ENCODE measurements at regions not wholly inside any gene's neighbourhood (a gene's known extent, or its start where the extent isn't known, plus 50 kb on each side); places are given as distances from the start of the nearest gene placed in this dataset.

DNA sequence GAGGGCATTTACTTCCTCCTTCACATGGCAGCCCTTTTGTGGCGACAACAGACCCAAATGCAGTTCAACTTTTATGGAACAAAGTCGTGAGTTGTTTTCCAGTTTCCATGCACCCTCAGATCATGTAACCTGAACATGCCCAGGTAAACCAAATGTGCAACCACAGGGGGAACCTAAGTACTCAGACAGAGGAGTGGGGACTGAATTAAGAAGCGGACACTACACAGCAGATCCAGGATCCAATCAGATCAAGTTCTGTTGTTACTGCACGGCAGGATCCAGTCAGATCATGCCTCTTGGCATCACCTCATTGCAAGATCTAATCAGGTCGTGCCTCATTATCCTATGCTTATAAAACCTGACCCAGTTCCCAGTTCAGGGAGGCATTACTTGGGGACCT is 115.7 kb downstream of the MATN1 start:
- no peak for DNase-seq

DNA sequence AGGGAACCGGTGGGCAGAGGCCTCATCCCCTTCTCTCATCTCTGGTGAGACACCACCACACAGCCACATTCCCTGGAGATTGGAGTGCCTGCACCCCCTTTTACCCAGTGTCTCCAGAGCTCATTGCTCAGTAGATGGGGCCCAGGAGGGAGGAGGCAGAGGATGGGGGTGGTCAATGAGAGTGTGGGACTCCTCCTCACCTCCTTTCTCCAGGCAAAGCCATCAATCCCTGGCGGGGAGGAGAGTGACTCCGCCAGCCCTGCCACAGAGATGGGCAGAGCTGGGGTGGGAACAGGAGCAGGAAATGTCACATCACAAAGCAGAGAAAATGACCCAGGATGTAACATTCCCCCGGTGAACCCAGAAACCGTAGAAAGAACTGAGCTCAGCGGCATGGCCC is 117.2 kb downstream of the MATN1 start:
- no peak for DNase-seq

DNA sequence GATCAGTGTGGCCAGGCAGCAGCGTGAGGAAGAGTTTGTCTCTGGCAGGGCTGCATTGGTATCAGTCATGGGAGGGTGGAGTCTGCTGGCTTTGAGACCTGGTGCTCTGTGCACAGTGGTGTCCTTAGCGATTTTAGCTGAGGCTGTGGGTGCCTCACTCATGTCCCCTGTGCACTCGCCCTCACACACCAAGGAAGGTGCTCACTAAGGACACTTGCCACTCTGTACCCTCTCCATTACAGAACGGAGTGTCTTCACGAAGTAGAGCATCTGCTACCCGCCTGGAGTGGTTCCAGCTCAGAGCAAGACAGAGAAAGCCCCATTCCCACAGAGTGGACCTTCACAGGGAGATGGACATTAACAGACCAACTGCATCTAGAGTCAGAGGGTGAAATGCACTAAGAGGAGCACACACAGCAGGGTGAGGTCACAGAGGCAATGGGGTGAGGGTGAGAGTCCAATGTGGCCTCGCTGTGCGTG is 117.9 kb downstream of the MATN1 start:
- no peak for DNase-seq

DNA sequence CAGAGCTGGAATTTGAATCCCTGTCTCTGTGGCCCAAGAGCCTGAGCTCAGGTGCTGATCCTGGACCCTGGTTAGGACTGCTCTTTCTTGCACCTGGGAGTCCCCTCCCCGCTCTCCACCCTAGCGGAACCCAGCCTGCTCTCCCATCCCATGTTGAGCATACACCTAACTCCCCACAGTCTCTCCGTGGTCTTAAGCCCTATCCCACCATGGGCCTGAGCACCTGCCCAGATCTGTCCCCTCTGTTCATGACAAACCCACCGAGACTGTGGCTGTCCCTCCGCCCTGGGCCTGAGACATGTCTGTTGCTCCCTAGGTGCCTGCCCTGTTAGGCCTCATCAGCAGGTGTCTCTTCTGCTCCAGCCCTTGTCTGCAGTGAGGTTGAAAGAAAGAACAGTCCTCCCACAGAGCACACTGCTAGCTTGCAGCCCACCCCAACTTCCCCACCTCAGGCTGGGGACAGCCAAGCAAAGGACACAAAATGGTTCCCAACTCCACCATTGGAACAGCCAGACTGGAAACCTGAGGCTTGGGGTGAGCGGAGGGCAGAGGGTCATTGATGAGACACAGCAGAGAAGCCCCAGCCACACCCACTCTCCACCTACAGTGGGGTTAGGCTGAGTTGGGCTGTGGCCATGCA is 118.5 kb downstream of the MATN1 start:
- no peak for DNase-seq

DNA sequence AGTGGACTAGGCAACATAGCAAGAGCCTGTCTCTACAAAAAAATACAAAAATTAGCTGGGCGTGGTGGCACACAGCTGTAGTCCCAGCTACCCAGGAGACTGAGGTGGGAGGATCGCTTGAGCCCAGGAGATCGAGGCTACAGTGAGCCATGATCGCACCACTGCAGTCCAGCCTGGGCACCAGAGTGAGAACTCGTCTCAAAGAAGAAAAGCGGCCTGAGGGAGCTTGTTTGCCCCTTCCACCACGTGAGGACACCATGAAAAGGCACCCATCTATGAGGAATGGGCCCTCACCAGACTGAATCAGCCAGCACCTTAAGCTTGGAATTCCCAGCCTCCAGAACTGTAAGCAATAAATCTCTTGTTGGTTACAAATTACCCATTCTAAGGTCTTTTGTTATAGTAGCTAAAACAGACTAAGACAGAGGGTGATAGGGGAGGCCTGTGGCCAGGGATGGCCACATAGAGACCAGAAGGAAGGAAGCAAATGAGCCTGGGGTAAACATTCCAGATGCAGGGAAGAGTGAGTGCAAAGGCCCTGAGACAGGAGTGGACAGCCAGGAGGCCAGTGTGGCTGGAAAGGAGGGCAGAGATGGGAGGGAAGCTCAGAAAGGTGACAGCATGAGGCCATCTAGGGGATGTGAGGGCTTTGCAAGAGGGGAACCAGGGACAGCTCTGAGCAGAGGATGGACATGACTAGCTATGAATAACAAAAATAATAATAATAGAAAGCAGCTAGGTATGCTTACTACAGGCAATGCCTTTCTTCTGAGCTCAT is 120.1 kb downstream of the MATN1 start:
- DNase-seq: no peak

DNA sequence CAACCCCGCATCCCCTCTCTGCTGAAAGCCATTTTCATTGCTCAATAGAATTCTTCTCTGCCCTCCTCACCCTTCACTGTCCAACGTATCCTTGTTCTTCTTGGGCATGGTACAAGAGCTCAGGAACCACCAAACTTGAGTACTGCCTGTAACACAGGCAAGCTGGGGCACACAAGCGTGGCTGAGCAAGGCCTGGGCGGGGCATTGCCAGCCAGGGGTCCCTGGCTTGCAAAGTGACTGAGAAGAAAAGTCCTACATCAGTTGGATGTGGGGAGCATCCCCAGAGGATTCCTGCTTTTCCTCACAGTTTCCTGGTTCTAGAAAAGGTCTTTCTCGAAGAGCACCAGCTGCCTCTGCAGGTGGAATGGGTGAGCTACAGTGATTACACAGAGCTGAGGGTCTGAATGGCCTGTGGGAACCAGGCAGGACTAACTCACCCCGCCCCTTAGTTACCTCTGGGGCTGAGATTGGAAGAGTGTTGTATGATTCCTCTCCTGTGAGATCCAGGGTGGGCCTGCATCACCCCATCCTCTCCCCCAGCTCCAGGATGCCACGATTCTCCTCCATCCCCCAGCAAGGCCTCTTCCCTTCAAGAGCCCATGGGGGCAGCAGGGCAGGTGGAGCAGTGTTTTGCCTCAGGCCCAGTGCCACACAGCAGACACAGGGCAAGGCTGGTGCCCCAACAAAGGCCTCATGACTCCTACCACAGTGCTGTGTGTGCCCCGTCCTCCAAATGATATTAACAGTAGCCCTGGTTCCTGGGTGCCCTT is 121.9 kb downstream of the MATN1 start:
- no peak for DNase-seq

DNA sequence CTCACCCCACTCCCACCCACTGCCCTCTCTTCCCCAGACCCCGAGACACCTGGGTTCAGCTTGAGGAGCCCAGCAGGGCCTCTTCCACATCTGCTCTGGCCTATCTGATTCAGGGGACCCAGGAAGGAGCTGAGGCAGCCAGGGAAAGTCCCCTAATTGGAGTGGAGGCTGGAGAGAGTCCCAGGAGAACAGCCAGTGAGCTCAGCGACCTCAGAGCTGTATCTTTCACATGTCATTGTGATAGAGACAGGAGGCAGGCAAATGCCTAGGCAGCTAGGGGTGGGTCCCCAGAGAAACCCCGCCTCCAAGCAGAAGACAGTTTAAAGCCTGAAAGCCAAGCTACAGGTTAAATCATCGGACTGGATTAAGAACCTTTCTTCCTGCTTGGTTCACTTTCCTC is 122.7 kb downstream of the MATN1 start:
- no peak for DNase-seq

DNA sequence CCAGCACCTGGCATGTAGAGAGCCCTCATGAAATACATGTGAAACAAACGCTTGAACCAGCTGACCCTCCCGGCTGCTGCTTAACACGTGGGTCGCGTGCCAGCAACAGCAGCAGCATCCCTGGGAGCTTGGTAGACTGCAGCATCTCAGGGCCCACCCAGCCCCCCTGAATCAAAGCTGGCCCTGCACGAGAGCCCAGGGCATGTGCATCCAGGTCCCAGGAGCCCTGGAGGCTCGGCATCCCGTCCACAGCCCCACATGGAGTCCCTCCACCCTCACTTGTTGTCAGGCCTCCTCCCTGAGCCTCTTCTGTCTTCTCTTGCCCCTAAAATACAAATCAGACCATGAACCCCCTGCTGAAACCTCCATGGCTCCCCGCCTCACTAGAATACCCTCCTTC is 123.1 kb downstream of the MATN1 start:
- DNase-seq: no peak

DNA sequence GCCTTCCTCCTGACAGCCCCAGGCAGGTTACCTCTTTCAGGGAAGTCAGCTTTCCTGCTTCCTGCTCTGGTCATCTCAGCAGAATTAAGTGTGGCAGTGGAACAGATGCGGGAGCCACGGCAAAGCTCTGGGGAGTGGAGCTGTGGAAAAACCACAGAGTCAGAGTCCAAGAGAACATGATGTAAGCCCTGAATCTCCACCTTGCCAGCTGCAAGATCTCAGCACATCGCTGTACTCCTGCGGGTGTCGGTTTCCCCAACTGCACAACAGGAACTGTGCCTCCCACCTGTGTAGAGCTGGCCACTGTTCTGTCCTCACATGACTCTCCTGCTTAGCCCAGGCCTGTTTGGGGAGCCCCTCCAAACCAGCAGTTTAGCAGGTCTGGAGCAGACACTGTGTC is 123.7 kb downstream of the MATN1 start:
- DNase-seq: no peak

DNA sequence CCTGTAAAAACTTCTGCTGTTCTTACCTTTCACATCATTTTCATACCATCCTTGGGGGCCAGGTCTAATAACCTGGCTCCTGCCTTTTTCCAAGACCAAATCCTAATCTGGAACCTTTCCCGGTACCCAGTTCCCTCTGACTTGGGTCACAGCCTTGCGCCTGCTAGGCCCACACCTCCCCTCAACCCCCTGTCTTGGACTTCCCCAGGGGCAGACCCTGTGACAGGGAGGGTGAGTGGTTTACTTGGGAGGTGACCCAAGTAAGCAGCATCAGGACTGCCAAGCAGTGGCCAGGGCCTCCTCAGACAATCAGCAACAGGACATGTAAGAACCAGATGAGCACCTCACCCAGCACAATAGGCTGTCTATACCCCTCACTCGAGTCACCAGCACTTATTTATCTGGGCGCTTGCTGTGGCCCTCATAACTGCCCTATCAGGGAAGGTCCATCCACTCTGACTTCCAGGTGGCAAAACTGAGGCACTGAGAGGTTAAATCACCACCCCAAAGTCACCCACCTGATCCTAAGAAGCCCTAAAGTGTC is 124.7 kb downstream of the MATN1 start:
- no peak for DNase-seq

DNA sequence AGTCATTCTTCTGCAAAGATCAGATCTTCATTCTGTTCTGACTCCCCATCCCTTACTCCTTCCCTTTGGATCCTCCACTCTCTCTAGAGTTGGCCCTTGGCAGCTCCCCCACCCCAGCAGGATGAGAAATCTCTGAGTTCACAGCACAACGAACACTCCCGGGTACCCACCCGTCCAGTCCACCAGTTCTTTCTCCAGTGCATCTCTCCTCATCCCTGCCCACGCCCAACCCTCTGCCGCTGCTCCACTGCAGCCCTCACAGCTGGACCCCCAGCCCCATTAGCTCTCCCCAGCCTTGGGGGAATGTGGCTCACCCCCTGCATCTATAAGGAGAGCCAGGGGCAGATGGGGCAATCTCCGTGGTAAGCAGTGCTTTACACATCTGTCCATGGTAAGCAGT is 125.7 kb downstream of the MATN1 start:
- no peak for DNase-seq

DNA sequence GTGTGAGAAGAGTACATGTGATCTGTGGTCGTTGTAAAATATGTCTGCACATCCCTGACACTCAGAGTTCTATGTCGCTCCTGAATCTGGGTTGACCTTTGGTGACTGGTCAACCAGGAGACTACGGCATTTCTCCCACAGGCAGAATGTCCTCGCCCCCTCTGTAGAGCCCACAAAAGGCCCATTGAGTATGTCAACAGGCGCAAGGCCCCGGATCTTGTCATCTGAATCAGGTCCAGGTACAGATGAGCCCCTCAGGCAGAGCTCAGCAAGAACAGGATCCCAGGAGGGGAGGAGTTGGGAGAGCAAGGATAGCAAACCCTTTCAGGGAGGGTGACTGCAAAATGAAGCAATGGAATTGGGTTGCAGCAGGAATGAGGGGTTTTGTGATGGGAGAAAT is 126.5 kb downstream of the MATN1 start:
- no peak for DNase-seq

DNA sequence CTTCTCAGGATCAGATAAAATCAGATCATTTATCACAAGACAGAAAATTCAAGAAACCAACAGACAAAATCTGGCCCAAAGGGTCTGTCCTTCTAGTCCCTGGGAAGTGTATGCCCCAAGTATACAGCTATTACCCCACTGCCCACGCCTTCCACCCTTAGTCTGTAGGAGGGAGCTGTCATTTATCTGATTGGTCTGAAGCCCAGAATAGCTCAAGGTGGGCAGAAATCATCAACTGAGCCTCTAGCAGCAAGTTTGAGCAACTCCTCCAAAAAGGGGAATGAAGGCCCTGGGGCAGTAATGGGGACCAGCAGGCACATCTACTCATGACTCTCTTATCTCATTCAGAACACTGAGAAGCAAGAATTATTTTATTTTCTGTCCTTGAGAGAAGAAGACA is 126.9 kb downstream of the MATN1 start:
- DNase-seq: no peak

DNA sequence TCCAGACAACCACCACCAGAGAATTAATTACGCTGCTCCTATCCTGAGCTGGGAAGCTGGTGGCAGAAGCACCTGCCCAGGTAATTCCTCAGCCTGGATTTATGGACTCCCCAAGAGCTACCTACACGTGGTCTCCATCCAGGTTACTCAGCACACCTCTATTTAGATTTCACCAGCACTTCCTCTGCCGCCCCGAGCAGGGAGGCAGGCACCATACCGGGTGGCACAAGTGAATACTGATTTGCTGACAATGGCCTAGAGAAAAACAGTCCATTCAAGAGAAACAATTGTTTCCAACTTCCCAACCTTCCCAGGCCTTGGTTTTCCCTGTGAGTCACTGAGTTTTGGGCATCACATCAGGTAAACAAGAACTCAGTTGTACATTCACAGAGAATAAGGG is 134.3 kb downstream of the MATN1 start:
- no peak for DNase-seq

DNA sequence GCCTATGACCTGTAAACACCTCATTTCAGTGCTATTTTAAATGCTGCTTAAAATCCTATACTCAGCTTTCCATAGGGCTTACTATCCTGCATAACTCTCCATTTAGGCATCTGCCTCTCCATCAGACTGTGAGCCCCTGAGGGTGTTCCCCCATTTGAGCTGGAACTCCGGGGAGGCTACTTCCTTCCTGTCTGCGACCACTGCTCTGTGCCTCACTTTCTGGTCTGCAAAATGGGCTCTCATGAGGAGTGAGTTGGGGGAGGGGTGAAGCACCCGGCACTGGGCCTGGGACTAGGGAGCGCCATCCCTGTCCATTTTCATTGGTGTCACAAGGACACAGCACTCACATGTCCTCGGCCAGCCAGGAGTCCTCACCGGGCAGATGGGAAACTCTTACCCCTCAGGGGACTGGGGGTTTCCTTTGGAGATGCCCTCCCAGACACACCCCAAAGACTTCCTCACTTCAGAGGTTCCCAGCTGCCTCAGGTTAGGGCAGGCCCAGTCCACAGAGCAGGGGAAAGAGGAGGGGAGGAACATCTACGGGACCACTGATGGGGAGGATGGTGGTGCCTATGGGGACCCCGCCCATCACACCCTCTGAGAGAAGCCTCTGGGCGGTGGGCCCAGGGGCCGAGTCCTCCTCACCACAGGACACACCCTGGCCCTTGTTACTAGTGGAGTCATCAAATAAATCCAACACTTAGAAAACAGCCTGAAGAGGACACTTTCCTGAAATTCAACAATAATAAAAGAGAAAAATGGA is 134.9 kb downstream of the MATN1 start:
- no peak for DNase-seq

DNA sequence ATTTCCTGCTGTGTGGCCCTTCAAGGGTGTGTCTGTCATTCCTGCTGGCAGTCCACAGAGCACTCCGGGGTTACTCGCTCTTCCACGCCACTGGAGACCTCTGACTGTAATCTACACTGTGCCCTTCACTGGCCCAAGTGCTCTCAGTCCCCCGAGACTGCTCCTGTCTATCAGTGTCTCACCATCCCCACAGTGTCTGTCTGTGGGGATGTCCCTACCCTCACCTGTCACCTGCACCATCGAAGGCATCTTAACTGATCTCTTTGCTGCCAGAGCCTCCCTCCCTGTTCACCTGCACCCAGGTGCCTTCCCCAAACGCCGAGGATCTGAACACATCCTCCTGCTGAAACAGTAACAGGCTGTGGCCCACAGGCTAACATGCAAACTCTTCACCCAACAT is 136.7 kb downstream of the MATN1 start:
- DNase-seq: no peak

DNA sequence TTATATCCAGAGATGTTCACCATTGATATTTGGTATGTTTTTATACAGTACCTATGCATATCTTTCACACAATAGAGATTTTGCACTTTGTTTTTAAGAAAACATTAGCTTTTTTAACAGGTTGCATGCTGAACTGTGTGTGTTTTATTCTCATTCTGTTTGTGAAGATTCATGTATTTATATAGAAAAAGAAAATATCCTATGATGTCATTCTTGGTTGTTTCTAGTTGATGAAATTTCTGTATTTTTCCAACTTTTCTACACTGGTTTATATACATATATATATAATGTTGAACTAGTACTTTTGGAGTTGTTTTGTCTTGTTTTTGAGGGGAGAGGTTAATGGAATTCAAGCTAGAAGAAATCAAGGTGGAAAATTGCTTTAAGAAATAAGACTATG is 143.8 kb downstream of the MATN1 start:
- DNase-seq: no peak

DNA sequence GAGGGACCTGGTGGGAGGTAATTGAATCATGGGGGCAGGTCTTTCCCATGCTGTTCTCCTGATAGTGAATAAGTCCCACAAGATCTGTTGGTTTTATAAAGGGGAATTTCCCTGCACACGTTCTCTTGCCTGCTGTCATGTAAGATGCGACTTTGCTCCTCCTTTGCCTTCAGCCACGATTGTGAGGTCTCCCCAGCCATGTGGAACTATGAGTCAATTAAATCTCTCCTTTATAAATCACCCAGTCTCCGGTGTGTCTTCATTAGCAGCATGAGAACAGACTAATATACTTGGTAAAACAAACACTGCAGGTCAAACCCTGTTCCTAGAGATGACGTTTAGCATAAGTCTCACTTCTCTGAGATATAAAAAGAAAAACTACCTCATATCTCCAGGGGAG is 148.3 kb downstream of the MATN1 start:
- DNase-seq: no peak

DNA sequence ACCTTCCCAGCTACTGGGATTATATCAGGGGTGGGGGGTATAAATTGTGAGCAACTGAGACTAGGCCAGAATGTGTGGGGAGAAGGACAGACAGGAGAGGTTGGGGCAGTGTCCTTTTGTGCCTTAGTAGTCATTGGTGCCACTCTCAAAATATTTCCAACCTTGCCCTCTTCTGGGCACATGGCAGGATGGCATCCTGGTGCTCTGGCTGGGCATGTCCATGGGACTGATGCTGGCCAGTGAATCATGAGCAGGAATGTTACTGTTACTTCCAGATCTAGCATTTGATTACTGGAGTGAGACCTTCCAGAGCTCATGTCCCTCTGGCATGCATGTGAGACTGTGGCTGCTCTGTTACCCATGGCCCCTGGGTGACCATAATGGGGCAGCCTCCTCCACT is 151.2 kb downstream of the MATN1 start:
- DNase-seq: no peak

DNA sequence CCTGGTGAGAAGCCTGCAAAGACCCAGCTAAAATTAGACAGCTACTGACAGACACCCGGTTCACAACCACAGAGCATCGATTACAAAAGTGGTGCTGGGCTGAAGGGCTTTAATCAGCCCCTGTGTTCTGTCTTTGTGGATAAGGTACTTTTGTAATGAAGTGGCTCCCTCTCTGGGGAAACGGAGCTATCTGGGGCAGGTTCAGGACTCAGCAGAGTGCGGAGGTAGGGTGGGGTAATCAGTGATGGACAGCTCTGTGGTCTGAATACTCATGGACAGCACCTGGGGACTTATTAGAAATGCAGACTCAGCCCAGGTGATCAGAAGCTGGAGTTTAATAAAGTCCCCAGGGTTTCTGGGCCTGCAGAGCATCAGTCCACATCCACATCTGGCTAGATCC is 152.0 kb downstream of the MATN1 start:
- DNase-seq: no peak

DNA sequence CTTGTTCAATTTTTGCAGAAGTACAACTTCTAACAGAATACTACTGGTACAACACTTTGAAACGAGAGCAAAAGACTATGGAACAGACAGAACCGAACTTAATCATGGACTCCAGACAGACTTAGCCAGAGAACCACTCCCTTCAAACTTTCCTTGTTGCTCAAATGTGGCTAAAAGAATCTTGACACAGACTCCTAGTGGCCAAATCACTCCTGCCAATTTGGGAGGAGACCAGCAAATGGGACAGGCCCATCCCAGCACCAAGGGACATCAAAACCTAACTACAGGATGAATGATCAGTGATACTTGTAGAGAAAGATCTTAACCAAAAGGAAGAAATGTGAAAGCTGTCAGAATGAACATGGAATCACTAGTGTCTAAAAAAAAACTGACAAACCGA is 154.0 kb downstream of the MATN1 start:
- no peak for DNase-seq

DNA sequence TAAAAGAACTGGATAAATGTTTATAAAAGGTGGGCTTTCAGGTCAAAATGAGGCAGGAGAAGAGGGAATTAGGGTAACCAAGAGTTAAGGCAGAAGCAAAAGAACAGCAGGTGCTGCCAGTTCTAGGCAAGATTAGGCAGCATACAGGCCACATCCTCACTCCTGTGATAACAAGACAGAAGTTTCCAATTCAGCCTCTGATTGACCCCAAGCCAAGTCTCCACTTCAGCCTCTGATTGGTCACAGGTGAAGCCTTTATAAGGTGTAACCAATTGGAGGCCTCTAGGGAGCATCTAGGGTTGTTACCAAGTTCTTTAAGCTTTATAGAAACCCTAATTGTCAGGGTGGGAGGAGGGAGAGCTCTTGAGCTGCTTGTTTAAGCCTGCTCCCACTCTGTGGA is 160.8 kb downstream of the MATN1 start:
- DNase-seq: no peak

DNA sequence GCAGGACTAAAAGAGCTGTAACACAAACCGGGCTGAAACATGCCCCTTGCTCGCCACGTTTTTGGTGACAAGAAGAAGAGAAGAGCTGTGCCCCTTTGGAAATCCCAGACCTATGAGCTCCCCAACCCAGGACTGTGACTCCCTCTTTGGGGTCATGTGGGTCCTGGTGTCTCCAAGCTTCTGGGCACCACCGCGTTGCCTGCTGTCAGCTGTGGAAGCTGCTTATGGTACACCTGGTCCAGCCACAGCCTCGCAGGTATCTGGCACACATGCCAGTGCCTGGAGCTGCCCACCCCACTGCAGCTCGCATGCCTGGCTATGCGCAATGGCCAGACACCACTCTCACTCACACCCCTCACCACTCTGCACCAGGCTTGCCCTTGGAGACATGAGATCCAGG is 171.8 kb downstream of the MATN1 start:
- DNase-seq: no peak

Data from GDM1 (cell line).